H1 (cell line): ENCODE measurements at regions not wholly inside any gene's neighbourhood (a gene's known extent, or its start where the extent isn't known, plus 50 kb on each side); places are given as distances from the start of the nearest gene placed in this dataset.

Source experiments
- CTCF ChIA-PET: fragments of 300-600 bp; sonication (Branson Sonifier 250); formaldehyde crosslinking; loops from one replicate; lab custom pipeline; 2021; ENCODE audit not compliant: partially characterized antibody; lab: Charles Lee
- POLR2A ChIA-PET: fragments of 300-600 bp; sonication (Branson Sonifier 250); formaldehyde crosslinking; loops from one replicate; lab custom pipeline; 2021; ENCODE audit warnings: inconsistent platforms; ENCODE audit not compliant: partially characterized antibody; lab: Charles Lee
- DNase-seq, 2 experiments: peaks; one replicate each; pipeline versions ENCODE4 v3.0.0 to v3.0.0-alpha.2; 2010 to 2022; ENCODE audit warnings: low spot score in 2 of 2, low read depth in 1 of 2, mixed read lengths in 1 of 2
- FAIRE-seq: peaks from 2 replicates; lab custom pipeline; 2011; peaks lifted over from hg19 to GRCh38; lab: Jason Lieb, UNC
- H2AFZ ChIP-seq: 2 replicates; pipeline ENCODE4 v1.8.1; 2012; ENCODE audit warnings: low read length, inconsistent platforms
- H2AK5ac ChIP-seq: 2 replicates; pipeline ENCODE4 v1.6.1; 2013; ENCODE audit warnings: low read depth, low read length
- H2BK120ac ChIP-seq: replicated peaks from 2 replicates; pipeline ENCODE3; 2013; ENCODE audit warnings: low read depth, low read length, inconsistent platforms
- H2BK12ac ChIP-seq: 2 replicates; pipeline ENCODE4 v1.6.1; 2013; ENCODE audit warnings: low read depth, low read length
- H2BK15ac ChIP-seq: 2 replicates; pipeline ENCODE4 v1.6.1; 2013; ENCODE audit warnings: low read length
- H2BK20ac ChIP-seq: 2 replicates; pipeline ENCODE4 v1.6.1; 2013; ENCODE audit warnings: low read length
- H2BK5ac ChIP-seq: 2 replicates; pipeline ENCODE4 v1.6.1; 2013; ENCODE audit warnings: low read depth, low read length
- H3K14ac ChIP-seq: 2 replicates; pipeline ENCODE4 v1.6.1; 2013; ENCODE audit warnings: inconsistent platforms; ENCODE audit not compliant: insufficient read length
- H3K18ac ChIP-seq: 2 replicates; pipeline ENCODE4 v1.6.1; 2013; ENCODE audit warnings: low read length; ENCODE audit errors: extremely low read depth
- H3K23ac ChIP-seq: 2 replicates; pipeline ENCODE4 v1.6.1; 2013; ENCODE audit warnings: inconsistent platforms; ENCODE audit not compliant: insufficient read length
- H3K23me2 ChIP-seq: 2 replicates; pipeline ENCODE4 v1.6.1; 2013; ENCODE audit warnings: low read depth, low read length
- H3K27ac ChIP-seq: 2 replicates; pipeline ENCODE4 v1.6.1; 2011; ENCODE audit warnings: low read depth, low read length, inconsistent platforms
- H3K27me3 ChIP-seq, 4 experiments: replicated peaks in 1 of 4; 1 replicate in 1 of 4; 2 replicates in 3 of 4; pipeline versions ENCODE4 v1.6.1 to v1.8.1; 2011 to 2013; ENCODE audit warnings: low read length in 3 of 4, mild to moderate bottlenecking in 3 of 4, inconsistent platforms in 2 of 4, mixed read lengths in 2 of 4, moderate library complexity in 1 of 4; ENCODE audit not compliant: control insufficient read depth in 3 of 4, insufficient read depth in 3 of 4; ENCODE audit errors: extremely low read depth in 1 of 4
- H3K36me3 ChIP-seq, 4 experiments: 2 replicates each; pipeline versions ENCODE4 v1.6.1 to v1.8.1; 2011 to 2013; ENCODE audit warnings: mild to moderate bottlenecking in 4 of 4, low read length in 3 of 4, moderate library complexity in 2 of 4, control low read depth in 1 of 4, inconsistent platforms in 1 of 4; ENCODE audit not compliant: insufficient read depth in 4 of 4, control insufficient read depth in 2 of 4
- H3K4ac ChIP-seq: replicated peaks from 2 replicates; pipeline ENCODE3; 2013; ENCODE audit warnings: low read length, low read depth, mixed read lengths, inconsistent platforms; ENCODE audit not compliant: insufficient read length
- H3K4me1 ChIP-seq, 4 experiments: replicated peaks in 1 of 4; 1 replicate in 1 of 4; 2 replicates in 3 of 4; pipeline versions ENCODE4 v1.6.1 to v1.8.1; 2011 to 2013; ENCODE audit warnings: low read length in 3 of 4, inconsistent platforms in 2 of 4, mixed read lengths in 1 of 4; ENCODE audit not compliant: insufficient read depth in 4 of 4, control insufficient read depth in 3 of 4
- H3K4me2 ChIP-seq, 2 experiments: 2 replicates each; pipeline versions ENCODE4 v1.6.1 to v1.8.1; 2011 to 2013; ENCODE audit warnings: low read depth in 2 of 2, low read length in 2 of 2, control low read depth in 1 of 2, inconsistent platforms in 1 of 2, mild to moderate bottlenecking in 1 of 2; ENCODE audit not compliant: insufficient read depth in 1 of 2
- H3K4me3 ChIP-seq, 4 experiments: fragments of 200-600, 300-600 bp in 1 of 4; sonication (generic), shearing (Covaris generic), sonication (Bioruptor Twin) in 1 of 4; 2 replicates each; pipeline versions ENCODE4 v1.5.1 to v1.8.1; 2011 to 2016; ENCODE audit warnings: low read length in 4 of 4, low read depth in 3 of 4, control low read depth in 2 of 4, inconsistent platforms in 2 of 4, mild to moderate bottlenecking in 2 of 4, mixed read lengths in 1 of 4, moderate library complexity in 1 of 4; ENCODE audit not compliant: insufficient read depth in 2 of 4; ENCODE audit errors: extremely low read depth in 1 of 4
- H3K56ac ChIP-seq: replicated peaks from 2 replicates; pipeline ENCODE3; 2013; ENCODE audit warnings: low read depth, mild to moderate bottlenecking, mixed read lengths, low read length, inconsistent platforms; ENCODE audit not compliant: insufficient read length
- H3K79me1 ChIP-seq: 2 replicates; pipeline ENCODE4 v1.6.1; 2013; ENCODE audit warnings: low read depth, low read length, control low read depth
- H3K79me2 ChIP-seq, 2 experiments: 2 replicates each; pipeline versions ENCODE4 v1.6.1 to v1.8.1; 2012 to 2013; ENCODE audit warnings: low read length in 2 of 2, mild to moderate bottlenecking in 2 of 2, inconsistent platforms in 1 of 2; ENCODE audit not compliant: insufficient read depth in 2 of 2, control insufficient read depth in 1 of 2
- H3K9ac ChIP-seq, 4 experiments: replicated peaks in 1 of 4; 1 replicate in 1 of 4; 2 replicates in 3 of 4; pipeline versions ENCODE4 v1.6.1 to v1.8.1; 2011 to 2013; ENCODE audit warnings: low read depth in 3 of 4, low read length in 3 of 4, control low read depth in 2 of 4, mild to moderate bottlenecking in 2 of 4, moderate library complexity in 2 of 4, inconsistent platforms in 1 of 4; ENCODE audit errors: extremely low read depth in 1 of 4
- H3K9me3 ChIP-seq, 2 experiments: 2 replicates each; pipeline versions ENCODE4 v1.6.1 to v1.8.1; 2012 to 2013; ENCODE audit warnings: mild to moderate bottlenecking in 2 of 2, moderate library complexity in 2 of 2, control low read depth in 1 of 2, inconsistent platforms in 1 of 2, low read depth in 1 of 2, low read length in 1 of 2, mixed read lengths in 1 of 2; ENCODE audit not compliant: insufficient read depth in 2 of 2
- H4K20me1 ChIP-seq, 2 experiments: replicated peaks in 1 of 2; 2 replicates each; pipeline versions ENCODE3 to v1.8.1; 2011 to 2013; ENCODE audit warnings: inconsistent platforms in 2 of 2, low read length in 2 of 2, mild to moderate bottlenecking in 1 of 2; ENCODE audit not compliant: insufficient read depth in 2 of 2, control insufficient read depth in 1 of 2
- H4K5ac ChIP-seq: 2 replicates; pipeline ENCODE4 v1.6.1; 2013; ENCODE audit warnings: low read length, low read depth, mixed read lengths, inconsistent platforms; ENCODE audit not compliant: insufficient read length
- H4K8ac ChIP-seq: 2 replicates; pipeline ENCODE4 v1.8.0; 2013; ENCODE audit warnings: mild to moderate bottlenecking, moderate library complexity, low read length, inconsistent platforms; ENCODE audit not compliant: insufficient read depth; ENCODE audit errors: extremely low read depth
- H4K91ac ChIP-seq: replicated peaks from 2 replicates; pipeline ENCODE3; 2013; ENCODE audit warnings: low read length, mixed read lengths, inconsistent platforms; ENCODE audit not compliant: insufficient read length
- CREB1 ChIP-seq: IDR thresholded peaks from 2 replicates; pipeline ENCODE4 v1.6.1; 2012; ENCODE audit warnings: inconsistent platforms
- EGR1 ChIP-seq: IDR thresholded peaks from 2 replicates; pipeline ENCODE4 v1.6.1; 2011; ENCODE audit warnings: low read depth, low read length, borderline replicate concordance
- EZH2 ChIP-seq: fragments of 200-600 bp; sonication (generic); IDR thresholded peaks from 2 replicates; pipeline ENCODE4 v1.7.1; 2012; ENCODE audit warnings: low read depth, mild to moderate bottlenecking, moderate library complexity, low read length, inconsistent platforms; ENCODE audit not compliant: severe bottlenecking
- GTF2F1 ChIP-seq: IDR thresholded peaks from 2 replicates; pipeline ENCODE4 v1.6.1; 2012; ENCODE audit warnings: low read depth, low read length, improper control_type of control experiment, borderline replicate concordance
- HDAC2 ChIP-seq, 2 experiments: fragments of 300-600 bp in 1 of 2; sonication (generic) in 1 of 2; IDR thresholded peaks; 2 replicates each; pipeline ENCODE4 v1.6.1; 2011 to 2012; ENCODE audit warnings: low read depth in 2 of 2, low read length in 2 of 2, mild to moderate bottlenecking in 2 of 2, moderate library complexity in 2 of 2, borderline replicate concordance in 1 of 2, inconsistent platforms in 1 of 2
- JUN ChIP-seq: IDR thresholded peaks from 2 replicates; pipeline ENCODE4 v1.6.1; 2011; ENCODE audit warnings: low read depth, mild to moderate bottlenecking, improper control_type of control experiment, low read length
- KDM1A ChIP-seq: fragments of 200-600, 300-600 bp; sonication (generic); IDR thresholded peaks from 2 replicates; pipeline ENCODE4 v1.7.1; 2016; ENCODE audit warnings: mild to moderate bottlenecking, low read length, borderline replicate concordance
- KDM4A ChIP-seq: IDR thresholded peaks from one replicate; pipeline ENCODE4 v1.7.1; 2012; ENCODE audit warnings: low read depth, mild to moderate bottlenecking, moderate library complexity, low read length, inconsistent platforms; ENCODE audit not compliant: severe bottlenecking
- MAFK ChIP-seq: IDR thresholded peaks from 2 replicates; pipeline ENCODE4 v1.6.1; 2012; ENCODE audit warnings: low read depth, mild to moderate bottlenecking, improper control_type of control experiment, low read length
- PHF8 ChIP-seq: fragments of 200-600 bp; sonication (generic); conservative IDR thresholded peaks from 2 replicates; pipeline ENCODE4 v1.7.1; 2012; ENCODE audit warnings: low read depth, mild to moderate bottlenecking, inconsistent platforms, low read length, moderate library complexity
- POLR2A ChIP-seq, 2 experiments: IDR thresholded peaks; 1 replicate in 1 of 2; 2 replicates in 1 of 2; pipeline ENCODE4 v1.6.1; 2011; ENCODE audit warnings: low read depth in 2 of 2, low read length in 2 of 2, mild to moderate bottlenecking in 2 of 2; ENCODE audit errors: control extremely low read depth in 1 of 2
- RBBP5 ChIP-seq: IDR thresholded peaks from 2 replicates; pipeline ENCODE4 v1.7.1; 2012; ENCODE audit warnings: low read depth, mild to moderate bottlenecking, inconsistent platforms, low read length, moderate library complexity, borderline replicate concordance
- SIRT6 ChIP-seq: IDR thresholded peaks from one replicate; pipeline ENCODE4 v1.7.1; 2012; ENCODE audit warnings: low read length, inconsistent platforms
- SIX5 ChIP-seq: IDR thresholded peaks from 2 replicates; pipeline ENCODE4 v1.6.1; 2011; ENCODE audit warnings: mild to moderate bottlenecking, low read depth, low read length
- YY1 ChIP-seq: IDR thresholded peaks from 2 replicates; pipeline ENCODE4 v1.6.1; 2011; ENCODE audit warnings: low read depth, mild to moderate bottlenecking, low read length
- WGBS, 2 experiments: shearing (Covaris generic) in 1 of 2; methylation state at CpG; one replicate each; pipeline versions ENCODE4 v1.1.6 to v1.1.7; 2013 to 2015; ENCODE audit warnings: low lambda C conversion rate in 2 of 2, mixed read lengths in 2 of 2, inconsistent platforms in 1 of 2, low coverage in 1 of 2, missing lambda C conversion rate in 1 of 2; ENCODE audit not compliant: insufficient replicate concordance in 2 of 2, insufficient coverage in 1 of 2, insufficient read length in 1 of 2; ENCODE audit errors: extremely low coverage in 1 of 2, missing lambda C conversion rate in 1 of 2; 5-methylcytosine and 5-hydroxymethylcytosine counted together
- TF ChIP-seq, protein P1 (sequence below): IDR thresholded peaks from 2 replicates; pipeline ENCODE4 v1.6.1; 2012; ENCODE audit warnings: inconsistent platforms

GRCh38 chr11:42913731-42914130 lies 398.1 kb upstream of the API5 start:
- ChIA-PET CTCF (no interaction called here), POLR2A (no interaction called here)
- Histone ChIP-seq H4K8ac (no peak overlapping the region), H2AFZ (no peak overlapping the region), H2BK5ac (no peak overlapping the region), H2AK5ac (no peak overlapping the region), H3K4me1 (no peaks in the 10 kb centered on the region), H4K91ac (no peak overlapping the region), H3K79me2 (no peaks in the 10 kb centered on the region), H3K23me2 (no peaks in the 10 kb centered on the region), H3K4ac (no peak overlapping the region), H4K20me1 (no peaks in the 10 kb centered on the region), H3K79me1 (no peaks in the 10 kb centered on the region), H3K14ac (no peak overlapping the region), H3K4me3 (no peak overlapping the region), H4K5ac (no peak overlapping the region), H3K36me3 (no peaks in the 10 kb centered on the region), H3K27ac (no peak overlapping the region), H2BK15ac (no peak overlapping the region), H2BK20ac (no peak overlapping the region), H3K18ac (no peak overlapping the region), H2BK120ac (no peak overlapping the region), H3K23ac (no peak overlapping the region), H3K9me3 (peaks cover 5 to 6% of the 10 kb centered on the region in 2 experiments; a peak in 1 of 4 replicates), H3K56ac (no peak overlapping the region), H3K9ac (no peak overlapping the region), H2BK12ac (no peak overlapping the region), H3K4me2 (no peak overlapping the region), H3K27me3 (no peaks in the 10 kb centered on the region)
- FAIRE-seq (no peak), DNase-seq (no peak)
- WGBS, 2 experiments: 84% methylated on average over 2 of the region's 2 CpGs; no CpG with 5 or more reads in 1 of the 2 experiments
- TF ChIP-seq RBBP5: no peak
- no peak for TF ChIP-seq EZH2
- TF ChIP-seq JUN: no peak
- TF ChIP-seq PHF8: no peak
- TF ChIP-seq MAFK: no peak
- TF ChIP-seq SIX5: no peak
- TF ChIP-seq, protein P1, sequence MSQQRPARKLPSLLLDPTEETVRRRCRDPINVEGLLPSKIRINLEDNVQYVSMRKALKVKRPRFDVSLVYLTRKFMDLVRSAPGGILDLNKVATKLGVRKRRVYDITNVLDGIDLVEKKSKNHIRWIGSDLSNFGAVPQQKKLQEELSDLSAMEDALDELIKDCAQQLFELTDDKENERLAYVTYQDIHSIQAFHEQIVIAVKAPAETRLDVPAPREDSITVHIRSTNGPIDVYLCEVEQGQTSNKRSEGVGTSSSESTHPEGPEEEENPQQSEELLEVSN: no peak
- TF ChIP-seq POLR2A (IDR thresholded peaks at IDR 0.05; ENCODE audit: control extremely low read depth in 1 of 2, low read depth in 2 of 2, low read length in 2 of 2): no peak
- no peak for TF ChIP-seq EGR1
- TF ChIP-seq CREB1: no peak
- no peak for TF ChIP-seq KDM1A
- no peak for TF ChIP-seq HDAC2 (IDR thresholded peaks at IDR 0.05; ENCODE audit: borderline replicate concordance in 1 of 2, low read depth in 2 of 2, low read length in 2 of 2)
- TF ChIP-seq YY1: no peak
- TF ChIP-seq SIRT6: no peak
- TF ChIP-seq KDM4A: no peak
- no peak for TF ChIP-seq GTF2F1
